ENCODE measurements at regions not wholly inside any gene's neighbourhood (a gene's known extent, or its start where the extent isn't known, plus 50 kb on each side); places are given as distances from the start of the nearest gene placed in this dataset.

GRCh38 chr3:193789455-193789854 lies 196.4 kb downstream of the OPA1 start:
- H3K27ac Mint-ChIP-seq = no peak overlapping the region
- H3K9me3 Mint-ChIP-seq = no peaks in the 10 kb centered on the region
- no peak for DNase-seq
- H3K4me3 Mint-ChIP-seq = no peak overlapping the region
- no peaks in the 10 kb centered on the region for H3K4me1 Mint-ChIP-seq
- H3K36me3 Mint-ChIP-seq (ENCODE audit: low read depth) = no peaks in the 10 kb centered on the region
- no peak for ATAC-seq
- peaks cover 31% of the 10 kb centered on the region for H3K27me3 Mint-ChIP-seq

- Mint-ChIP-seq H3K9me3 (no peaks in the 10 kb centered on the region), H3K27ac (no peak overlapping the region), H3K4me1 (no peaks in the 10 kb centered on the region), H3K36me3 (ENCODE audit: low read depth) (no peaks in the 10 kb centered on the region), H3K27me3 (peaks cover 28% of the 10 kb centered on the region), H3K4me3 (no peak overlapping the region)
- DNase-seq (no peak), ATAC-seq (no peak)
Measured at GRCh38 chr3:193790086-193790990, 197.3 kb downstream of the OPA1 start.

GRCh38 chr3:193791041-193792032 lies 198.3 kb downstream of the OPA1 start:
- Mint-ChIP-seq H3K27ac (no peak overlapping the region), H3K36me3 (ENCODE audit: low read depth) (no peaks in the 10 kb centered on the region), H3K4me1 (no peaks in the 10 kb centered on the region), H3K27me3 (peaks cover 33% of the 10 kb centered on the region), H3K4me3 (no peak overlapping the region), H3K9me3 (no peaks in the 10 kb centered on the region)
- ATAC-seq (no peak), DNase-seq (no peak)

- no peaks in the 10 kb centered on the region for H3K4me1 Mint-ChIP-seq
- ATAC-seq (no peak), DNase-seq (no peak)
- H3K9me3 Mint-ChIP-seq = no peaks in the 10 kb centered on the region
- H3K36me3 Mint-ChIP-seq (ENCODE audit: low read depth) = no peaks in the 10 kb centered on the region
- H3K27me3 Mint-ChIP-seq = peaks cover 24% of the 10 kb centered on the region
- H3K4me3 Mint-ChIP-seq = no peak overlapping the region
- H3K27ac Mint-ChIP-seq = no peak overlapping the region
Measured at GRCh38 chr3:193793123-193793522, 200.1 kb downstream of the OPA1 start.

GRCh38 chr3:193794002-193794881 lies 201.2 kb downstream of the OPA1 start:
- DNase-seq (no peak), ATAC-seq (no peak)
- Mint-ChIP-seq H3K9me3 (no peaks in the 10 kb centered on the region), H3K4me3 (no peak overlapping the region), H3K27me3 (peaks cover 24% of the 10 kb centered on the region), H3K36me3 (ENCODE audit: low read depth) (no peaks in the 10 kb centered on the region), H3K4me1 (no peaks in the 10 kb centered on the region), H3K27ac (no peak overlapping the region)

GRCh38 chr3:193795062-193795690 lies 202.2 kb downstream of the OPA1 start:
- Mint-ChIP-seq H3K9me3 (no peaks in the 10 kb centered on the region), H3K36me3 (ENCODE audit: low read depth) (no peaks in the 10 kb centered on the region), H3K4me3 (no peak overlapping the region), H3K27me3 (peaks cover 20% of the 10 kb centered on the region), H3K4me1 (no peaks in the 10 kb centered on the region), H3K27ac (no peak overlapping the region)
- no peak for DNase-seq
- ATAC-seq = no peak

- Mint-ChIP-seq H3K4me3 (no peak overlapping the region), H3K9me3 (no peaks in the 10 kb centered on the region), H3K27ac (no peak overlapping the region), H3K36me3 (ENCODE audit: low read depth) (no peaks in the 10 kb centered on the region), H3K27me3 (peaks cover 15% of the 10 kb centered on the region), H3K4me1 (no peaks in the 10 kb centered on the region)
- DNase-seq (no peak), ATAC-seq (no peak)
Measured at GRCh38 chr3:193796089-193796488, 203.1 kb downstream of the OPA1 start.

- Mint-ChIP-seq H3K4me3 (no peak overlapping the region), H3K4me1 (no peaks in the 10 kb centered on the region), H3K27me3 (peaks cover 10% of the 10 kb centered on the region), H3K36me3 (ENCODE audit: low read depth) (no peaks in the 10 kb centered on the region), H3K9me3 (no peaks in the 10 kb centered on the region), H3K27ac (no peak overlapping the region)
- ATAC-seq (no peak), DNase-seq (no peak)
Measured at GRCh38 chr3:193797566-193797965, 204.6 kb downstream of the OPA1 start.

- no peak for ATAC-seq
- H3K27ac Mint-ChIP-seq = no peak overlapping the region
- no peaks in the 10 kb centered on the region for H3K4me1 Mint-ChIP-seq
- no peaks in the 10 kb centered on the region for H3K9me3 Mint-ChIP-seq
- no peak overlapping the region for H3K4me3 Mint-ChIP-seq
- no peak for DNase-seq
- H3K36me3 Mint-ChIP-seq (ENCODE audit: low read depth) = no peaks in the 10 kb centered on the region
- H3K27me3 Mint-ChIP-seq = peaks cover 11% of the 10 kb centered on the region
Measured at GRCh38 chr3:193798051-193798450, 205.0 kb downstream of the OPA1 start.

- H3K4me3 Mint-ChIP-seq = no peak overlapping the region
- no peak for DNase-seq
Measured at GRCh38 chr3:193800138-193801043, 207.4 kb downstream of the OPA1 start.

GRCh38 chr3:193801097-193801496 lies 208.1 kb downstream of the OPA1 start:
- no peak for ATAC-seq
- H3K27me3 Mint-ChIP-seq = peaks cover 7% of the 10 kb centered on the region
- no peak overlapping the region for H3K4me3 Mint-ChIP-seq
- no peaks in the 10 kb centered on the region for H3K36me3 Mint-ChIP-seq (ENCODE audit: low read depth)
- no peak for DNase-seq
- H3K9me3 Mint-ChIP-seq = no peaks in the 10 kb centered on the region
- no peaks in the 10 kb centered on the region for H3K4me1 Mint-ChIP-seq
- H3K27ac Mint-ChIP-seq = no peak overlapping the region

More at GRCh38 chr3:193800138-193801043, 207.4 kb downstream of the OPA1 start:
- no peak overlapping the region for H3K27ac Mint-ChIP-seq
- H3K4me1 Mint-ChIP-seq = no peaks in the 10 kb centered on the region
- no peak for ATAC-seq
- H3K9me3 Mint-ChIP-seq = no peaks in the 10 kb centered on the region
- H3K27me3 Mint-ChIP-seq = peaks cover 11% of the 10 kb centered on the region
- no peaks in the 10 kb centered on the region for H3K36me3 Mint-ChIP-seq (ENCODE audit: low read depth)

GRCh38 chr3:193803288-193803687 lies 210.3 kb downstream of the OPA1 start:
- Mint-ChIP-seq H3K4me3 (no peak overlapping the region), H3K9me3 (no peaks in the 10 kb centered on the region), H3K27ac (no peak overlapping the region), H3K36me3 (ENCODE audit: low read depth) (no peaks in the 10 kb centered on the region), H3K27me3 (peaks cover 5% of the 10 kb centered on the region), H3K4me1 (no peaks in the 10 kb centered on the region)
- DNase-seq = no peak
- no peak for ATAC-seq

GRCh38 chr3:193805448-193805847 lies 212.4 kb downstream of the OPA1 start:
- ATAC-seq (no peak), DNase-seq (no peak)

More at GRCh38 chr3:193805448-193805847, 212.4 kb downstream of the OPA1 start:
- Mint-ChIP-seq H3K27me3 (peaks cover 5% of the 10 kb centered on the region), H3K4me3 (no peak overlapping the region), H3K9me3 (no peaks in the 10 kb centered on the region), H3K4me1 (no peaks in the 10 kb centered on the region), H3K27ac (no peak overlapping the region), H3K36me3 (ENCODE audit: low read depth) (no peaks in the 10 kb centered on the region)
